ENCODE measurements at regions not wholly inside any gene's neighbourhood (a gene's known extent, or its start where the extent isn't known, plus 50 kb on each side); places are given as distances from the start of the nearest gene placed in this dataset.

DNA sequence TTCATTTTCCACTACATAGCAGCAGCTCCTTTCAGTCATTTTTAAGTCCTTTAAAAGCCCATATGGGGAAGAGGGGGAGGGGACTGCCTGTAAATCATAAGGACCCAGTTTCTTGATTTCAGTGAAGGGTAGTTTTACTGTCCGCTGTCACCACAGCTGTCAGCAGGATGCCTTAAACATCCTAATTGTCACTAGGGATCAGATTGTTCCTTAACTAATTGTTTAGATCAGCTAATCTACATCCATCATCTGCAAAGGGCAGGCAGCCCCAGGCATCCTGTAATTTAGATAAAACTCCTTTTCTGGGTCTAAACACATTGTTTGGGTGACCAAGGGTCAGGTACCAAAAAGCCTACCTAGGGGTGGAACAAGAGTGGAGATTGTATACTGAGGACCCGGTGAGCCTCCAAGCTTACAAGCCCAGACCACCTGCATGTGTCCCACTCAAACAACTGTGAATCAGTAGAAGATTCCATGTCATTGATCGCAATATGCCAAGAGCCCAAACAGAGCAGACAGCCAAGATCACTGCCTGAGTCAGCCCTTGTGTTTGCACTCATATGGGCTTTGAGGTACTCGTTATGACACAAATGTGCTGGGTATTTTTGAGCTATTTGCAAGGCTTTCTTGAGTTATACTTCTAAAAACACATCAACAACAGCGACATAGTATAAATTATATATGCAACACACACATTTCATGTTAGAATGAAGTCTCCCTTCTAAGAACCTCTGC is 198.7 kb upstream of the CEP162 start:
- H3K9ac ChIP-seq (ENCODE audit: low read depth, low read length, poor library complexity, severe bottlenecking) = no peak overlapping the region
- TF ChIP-seq, protein P1, sequence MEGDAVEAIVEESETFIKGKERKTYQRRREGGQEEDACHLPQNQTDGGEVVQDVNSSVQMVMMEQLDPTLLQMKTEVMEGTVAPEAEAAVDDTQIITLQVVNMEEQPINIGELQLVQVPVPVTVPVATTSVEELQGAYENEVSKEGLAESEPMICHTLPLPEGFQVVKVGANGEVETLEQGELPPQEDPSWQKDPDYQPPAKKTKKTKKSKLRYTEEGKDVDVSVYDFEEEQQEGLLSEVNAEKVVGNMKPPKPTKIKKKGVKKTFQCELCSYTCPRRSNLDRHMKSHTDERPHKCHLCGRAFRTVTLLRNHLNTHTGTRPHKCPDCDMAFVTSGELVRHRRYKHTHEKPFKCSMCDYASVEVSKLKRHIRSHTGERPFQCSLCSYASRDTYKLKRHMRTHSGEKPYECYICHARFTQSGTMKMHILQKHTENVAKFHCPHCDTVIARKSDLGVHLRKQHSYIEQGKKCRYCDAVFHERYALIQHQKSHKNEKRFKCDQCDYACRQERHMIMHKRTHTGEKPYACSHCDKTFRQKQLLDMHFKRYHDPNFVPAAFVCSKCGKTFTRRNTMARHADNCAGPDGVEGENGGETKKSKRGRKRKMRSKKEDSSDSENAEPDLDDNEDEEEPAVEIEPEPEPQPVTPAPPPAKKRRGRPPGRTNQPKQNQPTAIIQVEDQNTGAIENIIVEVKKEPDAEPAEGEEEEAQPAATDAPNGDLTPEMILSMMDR (conservative IDR thresholded peaks at IDR 0.05; ENCODE audit: low read length) = no peak
- TF ChIP-seq EZH2phosphoT487 (IDR thresholded peaks at IDR 0.05; ENCODE audit: borderline replicate concordance) = no peak
- no peak overlapping the region for H3K4me2 ChIP-seq (ENCODE audit: low read depth, low read length, poor library complexity, severe bottlenecking)
- no peaks in the 10 kb centered on the region for H4K20me1 ChIP-seq (ENCODE audit: insufficient read depth, low read length, poor library complexity, severe bottlenecking)
- peaks cover 5% of the 10 kb centered on the region for H3K4me1 ChIP-seq (ENCODE audit: insufficient read depth, low read length, poor library complexity, severe bottlenecking)
- H3K9me3 ChIP-seq (ENCODE audit: insufficient read depth, low read depth, low read length) = no peaks in the 10 kb centered on the region
- no peak overlapping the region for H2AFZ ChIP-seq (ENCODE audit: low read length)
- no peaks in the 10 kb centered on the region for H3F3A ChIP-seq (ENCODE audit: low read depth)
- H3K27me3 ChIP-seq (ENCODE audit: insufficient read depth, low read length, poor library complexity, severe bottlenecking) = no peaks in the 10 kb centered on the region
- H3K4me3 ChIP-seq (ENCODE audit: low read length, poor library complexity, severe bottlenecking) = no peak overlapping the region
- no peaks in the 10 kb centered on the region for H3K79me2 ChIP-seq (ENCODE audit: insufficient read depth, low read length)
- H3K36me3 ChIP-seq (ENCODE audit: insufficient read depth, low read length) = no peaks in the 10 kb centered on the region
- H3K9me2 ChIP-seq (replicated peaks; ENCODE audit: low read depth, low read length) = no peaks in the 10 kb centered on the region

DNA sequence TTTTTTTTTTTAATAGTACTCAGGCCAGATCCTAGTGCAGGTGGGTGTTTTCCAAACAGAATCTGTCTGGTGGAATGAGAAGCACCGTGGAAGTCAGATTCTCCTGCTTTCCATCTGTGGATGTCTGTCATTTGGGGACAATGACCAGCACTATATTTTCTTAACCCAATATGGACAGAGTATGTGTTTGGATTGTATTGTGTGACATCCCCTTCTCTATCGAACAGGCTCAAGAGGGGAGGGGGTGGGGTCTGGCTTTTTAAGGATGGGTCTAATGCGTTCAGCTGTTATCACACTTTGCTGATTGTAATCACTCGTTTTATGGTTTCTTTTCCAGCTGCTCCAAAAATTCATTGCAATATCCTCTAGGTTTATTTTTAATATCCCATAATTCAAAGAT is 197.5 kb upstream of the CEP162 start:
- H3K9me3 ChIP-seq (ENCODE audit: insufficient read depth, low read depth, low read length) = no peaks in the 10 kb centered on the region
- no peaks in the 10 kb centered on the region for H3K79me2 ChIP-seq (ENCODE audit: insufficient read depth, low read length)
- H3K4me3 ChIP-seq (ENCODE audit: low read length, poor library complexity, severe bottlenecking) = no peak overlapping the region
- H3K36me3 ChIP-seq (ENCODE audit: insufficient read depth, low read length) = no peaks in the 10 kb centered on the region
- no peaks in the 10 kb centered on the region for H3K27me3 ChIP-seq (ENCODE audit: insufficient read depth, low read length, poor library complexity, severe bottlenecking)
- H3K9ac ChIP-seq (ENCODE audit: low read depth, low read length, poor library complexity, severe bottlenecking) = no peak overlapping the region
- no peaks in the 10 kb centered on the region for H3K9me2 ChIP-seq (replicated peaks; ENCODE audit: low read depth, low read length)
- H4K20me1 ChIP-seq (ENCODE audit: insufficient read depth, low read length, poor library complexity, severe bottlenecking) = no peaks in the 10 kb centered on the region
- no peak overlapping the region for H3K4me2 ChIP-seq (ENCODE audit: low read depth, low read length, poor library complexity, severe bottlenecking)
- H3F3A ChIP-seq (ENCODE audit: low read depth) = no peaks in the 10 kb centered on the region
- H2AFZ ChIP-seq (ENCODE audit: low read length) = peak overlapping the region; percentile 36; the same call in 1 of the 2 replicates
- TF ChIP-seq EZH2phosphoT487 (IDR thresholded peaks at IDR 0.05; ENCODE audit: borderline replicate concordance) = no peak
- TF ChIP-seq, protein P1 (conservative IDR thresholded peaks at IDR 0.05; ENCODE audit: low read length) = no peak
- H3K4me1 ChIP-seq (ENCODE audit: insufficient read depth, low read length, poor library complexity, severe bottlenecking) = peaks cover 5% of the 10 kb centered on the region

DNA sequence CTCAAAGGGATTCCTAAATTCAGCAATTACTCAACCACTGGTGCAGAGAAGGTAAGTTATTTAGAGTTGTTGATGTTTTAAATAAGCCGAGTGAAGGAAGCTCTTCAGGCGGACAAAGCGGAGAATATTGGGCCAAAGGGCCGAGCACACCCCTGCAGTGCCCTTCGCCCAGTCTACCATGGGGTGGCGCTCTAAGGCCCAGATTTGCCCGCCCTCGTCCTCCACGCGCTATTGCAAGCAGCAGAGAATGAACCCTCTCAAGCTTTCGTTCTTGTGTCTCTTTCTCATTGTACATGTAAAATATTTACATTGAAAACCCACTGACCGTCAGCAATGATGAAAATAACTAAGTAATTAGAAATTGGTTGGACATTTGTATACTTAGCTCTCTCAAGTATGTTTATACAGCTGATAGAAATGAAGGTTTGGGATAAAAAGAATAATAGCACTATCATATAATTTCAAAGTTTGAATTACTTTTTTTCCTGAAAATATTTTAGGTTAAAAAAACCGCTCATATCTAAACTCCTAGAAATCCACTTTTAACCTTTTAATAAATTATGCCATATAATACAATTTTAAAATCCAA is 195.0 kb upstream of the CEP162 start:
- no peaks in the 10 kb centered on the region for H3K79me2 ChIP-seq (ENCODE audit: insufficient read depth, low read length)
- no peaks in the 10 kb centered on the region for H3K9me3 ChIP-seq (ENCODE audit: insufficient read depth, low read depth, low read length)
- H3F3A ChIP-seq (ENCODE audit: low read depth) = no peaks in the 10 kb centered on the region
- H4K20me1 ChIP-seq (ENCODE audit: insufficient read depth, low read length, poor library complexity, severe bottlenecking) = no peaks in the 10 kb centered on the region
- no peak overlapping the region for H3K9ac ChIP-seq (ENCODE audit: low read depth, low read length, poor library complexity, severe bottlenecking)
- no peak overlapping the region for H3K4me2 ChIP-seq (ENCODE audit: low read depth, low read length, poor library complexity, severe bottlenecking)
- H2AFZ ChIP-seq (ENCODE audit: low read length) = no peak overlapping the region; the same call in 1 of the 2 replicates
- H3K27me3 ChIP-seq (ENCODE audit: insufficient read depth, low read length, poor library complexity, severe bottlenecking) = no peaks in the 10 kb centered on the region
- TF ChIP-seq EZH2phosphoT487 (IDR thresholded peaks at IDR 0.05; ENCODE audit: borderline replicate concordance) = no peak
- TF ChIP-seq, protein P1 (conservative IDR thresholded peaks at IDR 0.05; ENCODE audit: low read length) = peak; percentile 74
- H3K9me2 ChIP-seq (replicated peaks; ENCODE audit: low read depth, low read length) = no peaks in the 10 kb centered on the region
- H3K4me1 ChIP-seq (ENCODE audit: insufficient read depth, low read length, poor library complexity, severe bottlenecking) = peaks cover 5% of the 10 kb centered on the region
- no peak overlapping the region for H3K4me3 ChIP-seq (ENCODE audit: low read length, poor library complexity, severe bottlenecking)
- H3K36me3 ChIP-seq (ENCODE audit: insufficient read depth, low read length) = no peaks in the 10 kb centered on the region
